Sigmoid colon (tissue), 6 donors: ENCODE measurements at regions not wholly inside any gene's neighbourhood (a gene's known extent, or its start where the extent isn't known, plus 50 kb on each side); places are given as distances from the start of the nearest gene placed in this dataset.
A peak's percentile ranks its signal among the peaks of the same experiment; 100 is the strongest.

Experiments
- DNase-seq: peaks from one replicate; pipeline ENCODE4 v3.0.0-alpha.2; 2019
- H3K27ac ChIP-seq, 4 donors: fragments of 200-600 bp; sonication (generic); one replicate each; pipeline ENCODE4 v1.5.1; 2016 to 2019; ENCODE audit warnings: mild to moderate bottlenecking in 1 of 4
- H3K27me3 ChIP-seq, 3 donors: fragments of 200-600 bp; sonication (generic); one replicate each; pipeline ENCODE4 v1.5.1; 2019; ENCODE audit warnings: mild to moderate bottlenecking in 1 of 3
- H3K36me3 ChIP-seq, 4 donors: fragments of 200-600 bp; sonication (generic); one replicate each; pipeline ENCODE4 v1.5.1; 2016 to 2019
- H3K4me1 ChIP-seq, 4 donors: fragments of 200-600 bp; sonication (generic); one replicate each; pipeline ENCODE4 v1.5.1; 2017 to 2019
- H3K4me3 ChIP-seq, 4 donors: fragments of 200-600 bp; sonication (generic); one replicate each; pipeline ENCODE4 v1.5.1; 2017 to 2019; ENCODE audit warnings: mild to moderate bottlenecking in 2 of 4, moderate library complexity in 1 of 4
- H3K9me3 ChIP-seq, 4 donors: fragments of 200-600 bp in 3 of 4; sonication (generic) in 3 of 4; one replicate each; pipeline versions ENCODE4 v1.5.1 to v1.6.1; 2013 to 2019
- EP300 ChIP-seq, 4 donors: sonication (generic); formaldehyde crosslinking; IDR thresholded peaks; one replicate each; pipeline ENCODE4 v1.6.1; 2017; ENCODE audit warnings: antibody characterized with exemption in 4 of 4
- POLR2A ChIP-seq, 2 donors: fragments of 450-650 bp; IDR thresholded peaks; one replicate each; pipeline ENCODE4 v1.6.1; 2016; ENCODE audit warnings: antibody characterized with exemption in 2 of 2, mild to moderate bottlenecking in 2 of 2, moderate library complexity in 2 of 2
- POLR2AphosphoS5 ChIP-seq, 4 donors: sonication (generic); formaldehyde crosslinking; IDR thresholded peaks; one replicate each; pipeline ENCODE4 v1.6.1; 2017; ENCODE audit warnings: antibody characterized with exemption in 4 of 4
- WGBS, 2 donors: extraction: QIAGEN DNeasy Blood & Tissue Kit; methylation state at CpG; one replicate each; pipeline ENCODE4 v1.1.7; 2013; 5-methylcytosine and 5-hydroxymethylcytosine counted together
- intact Hi-C: fragments of 100-400 bp; cut with DNase I; formaldehyde crosslinking; loops from one replicate; pipeline ENCODE4 v1.15.1; 2023
- TF ChIP-seq, protein P1 (sequence below), 4 experiments: fragments of 450-650 bp in 3 of 4; fragments of 200-600 bp in 1 of 4; IDR thresholded peaks; one replicate each; pipeline ENCODE4 v1.5.1; 2016 to 2019; ENCODE audit warnings: antibody characterized with exemption in 4 of 4, mild to moderate bottlenecking in 3 of 4, moderate library complexity in 2 of 4
- donor health status: healthy with polysubstance abuse.
- donor health status: healthy.

DNA sequence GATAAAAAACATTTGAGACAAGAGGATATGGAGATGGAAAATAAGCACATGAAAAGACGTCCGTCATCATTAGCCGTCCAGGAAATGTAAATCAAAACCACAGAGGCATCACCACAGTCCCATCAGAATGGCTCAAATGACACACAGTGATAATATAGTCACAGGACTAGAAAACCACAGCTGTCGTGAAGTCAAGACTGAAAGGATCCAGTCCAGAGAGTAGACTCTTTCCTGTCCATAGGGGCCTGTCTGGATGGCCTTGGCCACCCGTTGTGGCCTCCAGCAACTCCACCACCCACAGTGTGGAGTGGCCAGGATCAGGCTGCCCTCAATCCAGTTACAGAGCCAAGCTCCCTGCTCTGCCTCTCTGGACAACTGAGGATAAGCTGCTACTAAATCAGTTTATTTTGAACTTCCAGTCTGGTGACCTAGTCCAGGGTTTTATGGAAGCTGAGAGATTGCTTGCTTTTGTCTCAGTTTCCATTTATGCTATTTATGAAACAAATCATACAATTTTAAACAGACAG lies 60.4 kb downstream of the RHOB start:
- 60% methylated on average over 5 of the region's 5 CpGs for WGBS, 2 donors
- intact Hi-C loops, result no loop called here
- peak overlapping the region in 2 of 4 donors; percentile 19 to 68 for H3K27ac ChIP-seq

DNA sequence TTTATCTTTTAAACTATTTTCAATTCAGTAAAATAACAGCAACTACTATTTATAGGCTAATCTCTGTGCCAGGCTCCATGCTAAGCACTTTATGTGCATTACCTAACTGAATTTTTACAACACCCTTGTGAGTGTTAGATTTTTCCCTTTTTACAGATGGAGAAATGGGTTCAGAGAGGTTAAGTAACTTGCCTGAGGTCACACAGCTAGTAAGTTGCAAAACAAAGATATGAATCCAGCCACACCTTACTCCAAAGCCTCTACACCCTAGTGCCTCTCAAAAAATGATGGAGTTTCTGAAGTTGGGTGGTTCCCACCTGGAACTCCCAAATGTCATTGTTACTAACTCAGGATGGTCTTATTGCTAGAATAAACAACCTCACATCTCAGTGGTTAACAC lies 60.8 kb downstream of the RHOB start:
- intact Hi-C loops, result no loop called here

More for the DNA sequence above, 60.4 kb downstream of the RHOB start:
- peak in 1 of 4 donors; percentile 69 for TF ChIP-seq POLR2AphosphoS5 (IDR thresholded peaks at IDR 0.05)
- TF ChIP-seq EP300 (IDR thresholded peaks at IDR 0.05), result peak in 1 of 4 donors; percentile 78
- TF ChIP-seq POLR2A (IDR thresholded peaks at IDR 0.05), result no peak
- TF ChIP-seq, protein P1, sequence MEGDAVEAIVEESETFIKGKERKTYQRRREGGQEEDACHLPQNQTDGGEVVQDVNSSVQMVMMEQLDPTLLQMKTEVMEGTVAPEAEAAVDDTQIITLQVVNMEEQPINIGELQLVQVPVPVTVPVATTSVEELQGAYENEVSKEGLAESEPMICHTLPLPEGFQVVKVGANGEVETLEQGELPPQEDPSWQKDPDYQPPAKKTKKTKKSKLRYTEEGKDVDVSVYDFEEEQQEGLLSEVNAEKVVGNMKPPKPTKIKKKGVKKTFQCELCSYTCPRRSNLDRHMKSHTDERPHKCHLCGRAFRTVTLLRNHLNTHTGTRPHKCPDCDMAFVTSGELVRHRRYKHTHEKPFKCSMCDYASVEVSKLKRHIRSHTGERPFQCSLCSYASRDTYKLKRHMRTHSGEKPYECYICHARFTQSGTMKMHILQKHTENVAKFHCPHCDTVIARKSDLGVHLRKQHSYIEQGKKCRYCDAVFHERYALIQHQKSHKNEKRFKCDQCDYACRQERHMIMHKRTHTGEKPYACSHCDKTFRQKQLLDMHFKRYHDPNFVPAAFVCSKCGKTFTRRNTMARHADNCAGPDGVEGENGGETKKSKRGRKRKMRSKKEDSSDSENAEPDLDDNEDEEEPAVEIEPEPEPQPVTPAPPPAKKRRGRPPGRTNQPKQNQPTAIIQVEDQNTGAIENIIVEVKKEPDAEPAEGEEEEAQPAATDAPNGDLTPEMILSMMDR (IDR thresholded peaks at IDR 0.05), result no peak
- no peak overlapping the region for H3K4me3 ChIP-seq
- H3K27me3 ChIP-seq, result no peaks in the 10 kb centered on the region
- peak; percentile 68 for DNase-seq
- peaks cover 0 to 21% (median 10%) of the 10 kb centered on the region in 4 donors for H3K4me1 ChIP-seq
- H3K9me3 ChIP-seq, result no peaks in the 10 kb centered on the region
- no peaks in the 10 kb centered on the region for H3K36me3 ChIP-seq

GRCh38 chr2:20509301-20509769 lies 62.5 kb downstream of the RHOB start:
- H3K27ac ChIP-seq, result no peak overlapping the region
- WGBS, 2 donors, result 78 to 89% methylated on average over 6 of the region's 6 CpGs

More for the DNA sequence above, 60.8 kb downstream of the RHOB start:
- Histone ChIP-seq H3K36me3 (no peaks in the 10 kb centered on the region), H3K9me3 (no peaks in the 10 kb centered on the region), H3K27ac (peak overlapping the region in 2 of 4 donors; percentile 12 to 68), H3K4me1 (peaks cover 0 to 21% (median 10%) of the 10 kb centered on the region in 4 donors), H3K4me3 (no peak overlapping the region), H3K27me3 (no peaks in the 10 kb centered on the region)
- TF ChIP-seq, protein P1 (IDR thresholded peaks at IDR 0.05), result no peak
- TF ChIP-seq POLR2AphosphoS5 (IDR thresholded peaks at IDR 0.05) (no peak), EP300 (IDR thresholded peaks at IDR 0.05) (no peak), POLR2A (IDR thresholded peaks at IDR 0.05) (no peak)
- DNase-seq, result no peak

GRCh38 chr2:20509770-20510490 lies 63.1 kb downstream of the RHOB start:
- Histone ChIP-seq H3K27me3 (no peaks in the 10 kb centered on the region), H3K9me3 (no peaks in the 10 kb centered on the region), H3K4me3 (no peak overlapping the region), H3K36me3 (no peaks in the 10 kb centered on the region), H3K27ac (no peak overlapping the region), H3K4me1 (peaks cover 0 to 29% (median 14%) of the 10 kb centered on the region in 4 donors)
- WGBS, 2 donors, result 20 to 57% methylated on average over 15 of the region's 15 CpGs
- TF ChIP-seq POLR2AphosphoS5 (IDR thresholded peaks at IDR 0.05) (no peak), EP300 (IDR thresholded peaks at IDR 0.05) (no peak), POLR2A (IDR thresholded peaks at IDR 0.05) (no peak)
- TF ChIP-seq, protein P1 (IDR thresholded peaks at IDR 0.05), result no peak
- peak; percentile 66 for DNase-seq
- intact Hi-C loops, result no loop called here

More at GRCh38 chr2:20509301-20509769, 62.5 kb downstream of the RHOB start:
- H3K36me3 ChIP-seq, result no peaks in the 10 kb centered on the region
- intact Hi-C loops, result no loop called here
- TF ChIP-seq POLR2AphosphoS5 (IDR thresholded peaks at IDR 0.05) (no peak), EP300 (IDR thresholded peaks at IDR 0.05) (no peak), POLR2A (IDR thresholded peaks at IDR 0.05) (no peak)
- TF ChIP-seq, protein P1 (IDR thresholded peaks at IDR 0.05), result no peak
- H3K4me1 ChIP-seq, result peaks cover 0 to 24% (median 11%) of the 10 kb centered on the region in 4 donors
- peak; percentile 44 for DNase-seq
- no peaks in the 10 kb centered on the region for H3K9me3 ChIP-seq
- no peak overlapping the region for H3K4me3 ChIP-seq
- H3K27me3 ChIP-seq, result no peaks in the 10 kb centered on the region
